HL-60 (cell line): ENCODE measurements at regions not wholly inside any gene's neighbourhood (a gene's known extent, or its start where the extent isn't known, plus 50 kb on each side); places are given as distances from the start of the nearest gene placed in this dataset.

Experiments used
- DNase-seq, 2 experiments: peaks; one replicate each; pipeline ENCODE4 v3.0.0-alpha.2; 2010 to 2020; ENCODE audit warnings: low read depth in 1 of 2, low spot score in 1 of 2
- H3K27ac ChIP-seq: fragments of 250-450 bp; sonication (Bioruptor Pico); replicated peaks from 2 replicates; pipeline ENCODE4 v1.5.1; 2020; ENCODE audit warnings: mild to moderate bottlenecking, moderate library complexity
- H3K27me3 ChIP-seq: fragments of 250-450 bp; sonication (Bioruptor Pico); 2 replicates; pipeline ENCODE4 v1.5.1; 2021; ENCODE audit warnings: mild to moderate bottlenecking, moderate library complexity; ENCODE audit not compliant: insufficient read depth, poor library complexity, severe bottlenecking
- H3K4me3 ChIP-seq: replicated peaks from 2 replicates; pipeline ENCODE4 v1.5.1; 2011; ENCODE audit warnings: mild to moderate bottlenecking, control low read depth, low read length; ENCODE audit not compliant: insufficient read depth
- CTCF ChIP-seq: IDR thresholded peaks from one replicate; pipeline ENCODE4 v1.5.1; 2011; ENCODE audit warnings: low read length, control low read depth, inconsistent platforms; ENCODE audit not compliant: insufficient read depth
- GABPA ChIP-seq: IDR thresholded peaks from 2 replicates; pipeline ENCODE4 v1.6.1; 2012; ENCODE audit warnings: low read depth
- POLR2AphosphoS5 ChIP-seq: IDR thresholded peaks from 2 replicates; pipeline ENCODE4 v1.6.1; 2012; ENCODE audit warnings: low read depth
- SPI1 ChIP-seq: IDR thresholded peaks from 2 replicates; pipeline ENCODE4 v1.6.1; 2012; ENCODE audit warnings: low read depth, mild to moderate bottlenecking, borderline replicate concordance
- TF ChIP-seq, protein P1 (sequence below): IDR thresholded peaks from 2 replicates; pipeline ENCODE4 v1.6.1; 2012; ENCODE audit warnings: low read depth; ENCODE audit not compliant: insufficient replicate concordance

DNA sequence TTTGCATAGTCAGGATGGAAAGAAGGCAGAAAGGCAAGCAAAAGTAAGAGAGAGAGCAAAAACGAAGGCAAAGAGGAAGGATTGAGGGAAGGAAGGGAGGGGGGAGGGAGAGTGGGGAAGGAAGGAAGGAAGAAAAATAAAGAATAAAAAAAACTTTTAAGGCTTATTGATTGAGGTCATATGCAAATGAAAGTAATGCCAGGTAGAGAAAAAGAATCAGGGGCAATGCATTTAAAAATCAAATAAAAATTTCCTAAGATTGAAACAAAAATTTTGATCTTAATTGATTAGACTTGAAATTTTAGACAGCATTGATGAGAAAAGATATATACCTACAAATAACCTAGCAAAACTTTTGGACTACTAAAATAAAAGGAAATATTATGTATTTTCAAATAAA is 153.9 kb upstream of the KIF2B start:
- no peak for TF ChIP-seq GABPA
- TF ChIP-seq, protein P1, sequence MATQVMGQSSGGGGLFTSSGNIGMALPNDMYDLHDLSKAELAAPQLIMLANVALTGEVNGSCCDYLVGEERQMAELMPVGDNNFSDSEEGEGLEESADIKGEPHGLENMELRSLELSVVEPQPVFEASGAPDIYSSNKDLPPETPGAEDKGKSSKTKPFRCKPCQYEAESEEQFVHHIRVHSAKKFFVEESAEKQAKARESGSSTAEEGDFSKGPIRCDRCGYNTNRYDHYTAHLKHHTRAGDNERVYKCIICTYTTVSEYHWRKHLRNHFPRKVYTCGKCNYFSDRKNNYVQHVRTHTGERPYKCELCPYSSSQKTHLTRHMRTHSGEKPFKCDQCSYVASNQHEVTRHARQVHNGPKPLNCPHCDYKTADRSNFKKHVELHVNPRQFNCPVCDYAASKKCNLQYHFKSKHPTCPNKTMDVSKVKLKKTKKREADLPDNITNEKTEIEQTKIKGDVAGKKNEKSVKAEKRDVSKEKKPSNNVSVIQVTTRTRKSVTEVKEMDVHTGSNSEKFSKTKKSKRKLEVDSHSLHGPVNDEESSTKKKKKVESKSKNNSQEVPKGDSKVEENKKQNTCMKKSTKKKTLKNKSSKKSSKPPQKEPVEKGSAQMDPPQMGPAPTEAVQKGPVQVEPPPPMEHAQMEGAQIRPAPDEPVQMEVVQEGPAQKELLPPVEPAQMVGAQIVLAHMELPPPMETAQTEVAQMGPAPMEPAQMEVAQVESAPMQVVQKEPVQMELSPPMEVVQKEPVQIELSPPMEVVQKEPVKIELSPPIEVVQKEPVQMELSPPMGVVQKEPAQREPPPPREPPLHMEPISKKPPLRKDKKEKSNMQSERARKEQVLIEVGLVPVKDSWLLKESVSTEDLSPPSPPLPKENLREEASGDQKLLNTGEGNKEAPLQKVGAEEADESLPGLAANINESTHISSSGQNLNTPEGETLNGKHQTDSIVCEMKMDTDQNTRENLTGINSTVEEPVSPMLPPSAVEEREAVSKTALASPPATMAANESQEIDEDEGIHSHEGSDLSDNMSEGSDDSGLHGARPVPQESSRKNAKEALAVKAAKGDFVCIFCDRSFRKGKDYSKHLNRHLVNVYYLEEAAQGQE: no peak
- no peak for TF ChIP-seq CTCF
- TF ChIP-seq POLR2AphosphoS5: no peak
- no peak for TF ChIP-seq SPI1
- no peak for DNase-seq
- Histone ChIP-seq H3K27me3 (no peaks in the 10 kb centered on the region), H3K27ac (no peak overlapping the region), H3K4me3 (no peak overlapping the region)

DNA sequence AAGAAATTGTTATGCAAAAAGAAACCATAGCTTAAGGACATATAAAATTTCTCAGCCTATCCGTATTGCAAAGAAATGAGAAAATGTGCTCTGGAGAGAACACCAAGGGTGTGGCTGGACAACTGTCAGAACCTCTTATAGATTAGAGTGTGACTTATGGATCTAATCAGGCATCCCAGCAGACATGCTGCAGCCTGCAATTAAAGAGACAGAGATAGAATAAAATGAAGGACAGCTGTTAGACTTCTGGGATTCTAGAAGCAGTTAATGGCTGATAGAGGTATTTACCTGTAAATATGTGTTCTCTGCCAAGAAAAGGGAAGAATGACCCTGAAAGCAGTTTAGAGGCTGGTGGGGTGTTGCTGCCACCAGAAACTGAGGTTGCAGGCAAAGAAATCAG is 160.1 kb upstream of the KIF2B start:
- TF ChIP-seq, protein P1: no peak
- DNase-seq: no peak
- no peak overlapping the region for H3K4me3 ChIP-seq
- H3K27ac ChIP-seq: no peak overlapping the region
- no peaks in the 10 kb centered on the region for H3K27me3 ChIP-seq

DNA sequence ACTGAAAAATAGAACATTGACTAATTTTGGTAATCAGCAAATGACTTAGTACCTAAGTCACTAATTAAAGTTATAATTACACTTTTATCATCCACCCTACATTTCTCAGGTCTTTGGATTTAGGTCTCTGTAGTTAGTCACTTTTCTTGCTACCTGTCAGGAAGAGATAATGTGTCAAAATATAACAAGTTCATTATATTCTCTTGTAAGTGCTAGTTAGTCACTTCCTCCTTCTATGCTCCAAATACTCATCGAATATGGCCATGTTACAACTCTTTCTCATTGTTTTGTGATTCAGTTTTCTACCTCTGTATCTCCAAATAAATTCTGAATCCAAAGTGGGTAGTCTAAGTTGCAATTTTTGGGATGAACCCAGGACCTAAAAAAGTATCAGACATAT is 163.5 kb upstream of the KIF2B start:
- H3K4me3 ChIP-seq: no peak overlapping the region
- no peak overlapping the region for H3K27ac ChIP-seq
- no peak for DNase-seq
- no peak for TF ChIP-seq POLR2AphosphoS5
- H3K27me3 ChIP-seq: no peaks in the 10 kb centered on the region

DNA sequence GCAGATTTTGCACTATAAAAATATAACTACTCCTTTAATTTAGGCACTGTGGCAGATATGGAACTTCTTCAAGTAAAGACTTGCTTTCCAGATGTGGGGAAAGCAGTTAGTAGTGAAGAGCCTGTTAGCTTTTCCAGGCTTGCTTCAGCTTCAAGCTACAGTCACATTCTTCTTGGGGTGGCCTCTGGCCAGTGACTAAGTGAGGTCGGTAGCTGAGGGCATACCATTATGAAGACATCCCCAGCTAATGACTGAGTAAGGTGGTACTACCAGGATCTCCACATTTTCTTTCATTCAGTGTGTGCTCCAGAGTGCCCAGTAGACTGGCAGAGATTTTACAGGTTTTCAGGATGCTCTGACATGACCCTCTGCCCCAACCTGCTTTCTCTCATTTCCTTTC is 167.1 kb upstream of the KIF2B start:
- H3K27ac ChIP-seq: no peak overlapping the region
- H3K27me3 ChIP-seq: no peaks in the 10 kb centered on the region
- no peak overlapping the region for H3K4me3 ChIP-seq
- DNase-seq: no peak
- TF ChIP-seq, protein P1: no peak
- TF ChIP-seq SPI1 (no peak), POLR2AphosphoS5 (no peak), GABPA (no peak), CTCF (no peak)
